SKM-1 (cell line): ENCODE measurements at regions not wholly inside any gene's neighbourhood (a gene's known extent, or its start where the extent isn't known, plus 50 kb on each side); places are given as distances from the start of the nearest gene placed in this dataset.
A peak's percentile ranks its signal among the peaks of the same experiment; 100 is the strongest.

ENCODE experiments used
- DNase-seq: peaks from one replicate; lab custom pipeline; 2025; ENCODE audit not compliant: unreplicated experiment; lab: John Stamatoyannopoulos, UW

DNA sequence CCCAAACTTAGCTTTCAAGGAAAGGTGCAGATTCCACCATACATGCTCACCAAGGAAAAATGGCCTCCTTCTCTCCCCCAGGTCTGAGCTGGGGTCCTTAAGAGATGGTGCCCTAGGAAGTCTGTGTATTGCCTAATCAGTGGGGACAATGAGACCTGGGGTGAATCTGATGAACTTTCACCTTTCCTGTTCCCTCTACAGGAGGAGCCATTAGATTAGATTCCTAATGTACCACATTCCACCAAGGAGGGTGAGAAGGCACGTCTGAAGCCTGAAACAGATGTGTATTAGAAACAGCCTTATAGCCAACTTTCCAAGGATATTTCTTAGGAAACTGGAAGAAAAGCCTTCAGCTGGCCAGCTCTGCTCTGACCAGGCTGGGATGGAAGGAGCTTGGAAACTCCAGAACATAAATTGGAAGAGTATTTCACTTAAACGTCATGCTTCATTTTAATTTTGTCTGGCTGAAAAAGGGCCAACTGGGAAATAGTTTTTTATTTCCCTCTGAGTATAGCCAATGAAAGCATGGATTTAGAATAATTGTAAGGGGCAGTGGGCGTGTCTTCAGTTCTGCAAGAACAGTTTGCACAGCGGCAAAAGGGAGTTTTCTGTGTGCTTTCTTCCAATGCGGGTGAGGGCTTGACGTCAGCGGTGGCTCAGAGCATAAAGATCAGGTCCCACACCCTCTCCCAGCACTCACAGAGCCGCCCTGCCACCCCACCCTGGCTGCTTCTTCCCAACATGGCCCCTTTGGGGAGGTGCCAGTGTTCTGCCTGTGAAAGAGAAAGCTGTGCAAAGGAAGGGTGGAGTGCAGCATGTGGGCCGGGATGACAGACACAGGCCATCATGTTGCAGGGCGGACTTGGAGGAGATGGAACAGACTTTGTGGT lies 210.9 kb downstream of the ESM1 start:
- DNase-seq = no peak

DNA sequence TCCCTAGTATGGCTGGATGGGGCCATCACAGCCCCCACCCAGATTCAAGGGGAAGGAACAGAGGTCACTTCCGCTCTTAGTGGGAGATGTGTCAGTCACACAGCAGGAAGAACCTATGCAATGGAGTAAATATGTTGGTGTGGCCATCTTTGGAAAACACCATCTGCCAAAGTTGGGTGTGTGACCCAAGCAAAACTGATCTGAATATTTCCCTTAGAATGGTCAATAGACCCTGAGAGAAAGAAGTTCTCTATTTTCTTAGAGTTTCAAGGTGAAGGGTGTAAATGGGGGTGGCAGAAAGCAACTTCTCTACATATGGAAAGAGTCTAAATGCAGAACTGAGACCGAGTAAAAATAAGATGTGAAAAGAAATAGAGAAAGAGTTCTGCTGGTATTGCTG lies 212.7 kb downstream of the ESM1 start:
- DNase-seq = no peak

DNA sequence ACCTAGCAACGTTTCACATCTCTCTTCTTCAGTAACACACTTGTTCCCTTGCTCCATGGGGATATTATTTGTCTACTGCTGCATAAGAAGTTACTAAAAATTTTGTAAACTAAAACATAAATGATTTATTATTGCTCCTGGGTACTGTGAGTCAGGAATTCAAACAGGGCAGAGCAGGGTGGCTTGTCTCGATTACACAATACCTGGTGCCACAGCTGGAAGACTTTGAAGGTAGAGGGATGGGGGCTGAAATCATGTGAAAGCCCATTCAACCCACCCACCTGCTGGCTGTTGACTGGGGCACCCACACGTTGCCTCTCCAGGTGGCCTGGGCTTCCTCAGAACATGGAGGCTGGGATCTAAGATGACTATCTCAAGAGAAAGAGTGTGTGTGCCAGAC lies 213.2 kb downstream of the ESM1 start:
- no peak for DNase-seq

DNA sequence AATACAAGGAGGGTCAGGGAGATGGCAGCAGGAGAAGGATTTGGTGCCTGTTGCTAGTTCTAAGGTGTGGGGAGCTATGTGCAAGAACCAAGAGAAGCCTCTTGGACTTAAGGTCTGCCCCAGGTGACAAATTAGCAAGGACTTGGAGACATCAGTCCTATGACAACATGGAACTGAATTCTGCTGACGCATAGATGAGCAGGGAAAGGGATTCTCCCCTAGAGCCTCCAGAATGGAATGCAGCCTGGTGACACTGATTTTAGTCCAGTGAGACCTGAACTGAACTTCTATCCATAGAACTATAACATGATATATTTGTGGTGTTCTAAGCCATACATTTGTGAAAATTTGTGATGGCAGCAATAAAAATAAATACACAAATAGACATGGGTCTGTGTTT lies 215.6 kb downstream of the ESM1 start:
- DNase-seq = no peak

DNA sequence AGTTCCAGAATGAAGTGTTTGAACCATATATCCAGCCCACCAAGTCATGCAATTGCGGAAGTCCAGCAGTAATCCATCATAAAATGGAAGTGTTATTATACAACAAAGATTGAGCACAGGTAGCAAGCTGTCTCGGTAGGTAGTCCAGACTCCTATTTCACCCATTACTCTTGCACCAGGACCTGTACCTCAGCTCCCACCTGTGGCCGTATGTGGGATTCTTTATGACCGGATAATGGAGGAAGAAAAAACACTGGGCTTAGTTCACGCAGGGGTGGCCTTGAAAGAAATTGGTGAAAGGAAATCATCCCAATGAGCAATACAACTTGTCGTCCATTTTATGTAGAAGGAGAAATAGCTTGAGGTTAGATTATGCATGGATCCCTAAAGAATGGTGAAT lies 216.3 kb downstream of the ESM1 start:
- DNase-seq = no peak

DNA sequence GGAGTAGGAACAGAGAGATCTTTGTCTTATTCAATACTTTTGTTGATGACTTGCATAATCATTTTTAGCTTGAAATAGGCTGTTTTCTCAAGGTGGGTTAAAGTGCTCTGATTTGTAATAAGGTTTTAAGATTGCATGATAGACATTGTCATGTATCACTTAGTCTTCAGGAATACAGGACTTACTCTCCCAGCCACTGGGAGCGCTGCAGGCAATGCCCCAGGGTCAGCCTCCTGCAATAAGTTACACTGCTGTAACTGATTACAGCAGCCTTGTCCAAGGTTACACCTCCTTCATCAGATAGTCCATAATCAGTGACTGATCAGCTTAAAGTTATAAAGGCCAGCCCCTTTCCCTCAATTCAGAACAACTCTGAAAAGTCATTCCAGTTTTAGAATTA lies 218.6 kb downstream of the ESM1 start:
- no peak for DNase-seq

DNA sequence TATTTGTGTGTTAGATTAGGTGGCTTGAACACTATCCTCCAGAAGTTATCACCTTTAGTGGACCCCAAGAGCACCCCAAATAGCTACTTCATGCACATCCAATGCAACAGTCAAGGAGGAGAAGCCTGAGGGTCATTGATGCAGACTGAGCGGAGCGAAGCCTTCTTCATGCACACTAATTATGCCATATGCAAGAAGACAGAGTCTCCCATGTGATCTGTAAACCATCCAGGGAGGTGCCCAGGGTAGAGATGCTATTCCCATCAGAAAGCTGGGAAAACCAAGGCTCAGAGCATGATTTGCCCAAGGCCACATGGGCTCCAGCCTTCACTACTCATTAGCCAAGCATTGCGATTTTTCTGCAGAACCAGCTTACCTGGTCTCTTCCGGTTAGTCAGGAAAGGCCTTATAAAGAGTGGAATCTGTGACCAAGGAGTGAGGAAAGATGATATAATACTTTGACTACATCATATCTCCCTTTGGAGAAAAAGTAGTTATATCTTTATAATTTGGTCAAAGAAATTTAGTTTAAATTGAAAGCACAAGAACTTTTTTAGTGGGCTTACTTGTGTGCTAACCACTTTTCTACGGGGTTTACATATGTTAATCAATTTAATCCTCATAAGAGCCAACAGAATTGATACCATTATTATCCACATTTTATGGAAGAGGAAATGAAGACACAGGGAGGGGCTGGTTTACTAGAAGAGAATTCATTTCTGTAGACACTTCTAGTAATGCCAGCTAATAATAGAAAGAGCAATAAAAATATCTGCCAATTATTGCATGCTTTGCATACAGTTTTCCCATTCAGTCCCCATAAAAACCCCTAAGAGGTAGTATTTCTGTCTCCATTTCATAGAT lies 220.0 kb downstream of the ESM1 start:
- no peak for DNase-seq

DNA sequence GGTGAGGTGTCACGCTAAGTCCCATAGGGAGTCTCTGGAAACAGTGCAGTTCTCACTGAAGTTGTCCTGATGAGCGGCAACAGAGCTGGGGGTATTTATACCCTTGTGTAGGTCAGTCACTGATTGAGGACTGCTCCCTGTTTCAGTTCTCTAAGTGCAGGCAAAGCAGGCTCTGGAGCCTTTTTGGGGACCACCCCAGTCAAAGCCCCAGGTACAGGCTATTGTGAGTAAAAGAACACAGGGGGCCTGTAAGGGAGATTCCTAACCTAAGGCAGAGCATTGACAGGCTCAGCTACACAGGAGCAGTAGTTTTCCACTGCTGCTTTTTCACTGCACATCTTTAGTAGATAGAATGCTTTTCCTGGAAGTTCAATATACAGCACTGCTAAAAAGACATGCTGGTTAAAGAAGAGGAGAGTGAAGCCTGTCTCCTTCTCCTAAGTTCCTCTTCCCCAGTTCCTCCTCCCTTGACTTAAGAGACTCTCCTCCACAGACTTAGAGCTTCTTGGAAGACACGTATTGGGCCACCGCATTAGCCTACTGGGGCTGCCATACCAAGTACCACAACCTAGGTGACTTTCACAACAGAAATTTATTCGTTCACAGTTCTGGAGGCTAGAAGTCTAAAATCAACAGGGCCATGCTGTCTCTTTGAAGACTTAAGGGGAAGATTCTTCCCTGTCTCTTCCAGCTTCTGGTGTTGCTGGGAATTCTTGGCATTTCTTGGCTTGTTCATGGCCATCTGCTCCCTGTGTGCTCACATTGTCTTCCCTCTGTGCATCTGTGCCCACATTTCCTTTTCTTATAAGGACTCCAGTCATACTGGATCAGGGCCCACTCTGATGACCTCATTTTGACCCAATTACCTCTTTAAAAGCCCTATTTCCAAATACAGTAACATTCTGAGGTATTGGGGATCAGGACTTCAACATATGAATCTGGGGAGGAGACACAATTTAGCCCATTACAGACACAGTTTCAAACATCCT lies 221.0 kb downstream of the ESM1 start:
- DNase-seq = peak; percentile 41

DNA sequence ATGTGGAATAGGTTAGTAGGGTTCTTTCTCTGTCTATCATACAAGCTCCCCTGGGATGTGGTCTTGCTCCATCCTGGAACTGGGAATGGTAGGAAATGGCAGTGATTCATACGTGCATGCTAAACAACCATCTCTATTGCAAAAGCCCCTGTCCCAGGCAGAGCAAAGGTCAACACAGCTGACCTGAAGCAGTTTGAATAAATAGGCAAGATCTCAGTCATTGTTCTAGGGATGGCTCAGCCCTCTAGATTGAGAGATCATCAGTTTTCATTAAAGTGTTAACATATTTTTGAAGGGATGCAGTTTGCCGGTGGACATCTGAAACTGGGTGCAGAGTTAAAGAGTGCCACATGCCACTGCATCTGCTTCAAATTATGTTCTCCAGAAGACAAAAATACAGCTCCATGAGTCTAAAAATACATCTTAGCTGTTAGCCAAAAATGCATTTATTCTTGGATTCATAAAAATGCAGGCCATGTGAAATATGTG lies 224.1 kb downstream of the ESM1 start:
- no peak for DNase-seq

DNA sequence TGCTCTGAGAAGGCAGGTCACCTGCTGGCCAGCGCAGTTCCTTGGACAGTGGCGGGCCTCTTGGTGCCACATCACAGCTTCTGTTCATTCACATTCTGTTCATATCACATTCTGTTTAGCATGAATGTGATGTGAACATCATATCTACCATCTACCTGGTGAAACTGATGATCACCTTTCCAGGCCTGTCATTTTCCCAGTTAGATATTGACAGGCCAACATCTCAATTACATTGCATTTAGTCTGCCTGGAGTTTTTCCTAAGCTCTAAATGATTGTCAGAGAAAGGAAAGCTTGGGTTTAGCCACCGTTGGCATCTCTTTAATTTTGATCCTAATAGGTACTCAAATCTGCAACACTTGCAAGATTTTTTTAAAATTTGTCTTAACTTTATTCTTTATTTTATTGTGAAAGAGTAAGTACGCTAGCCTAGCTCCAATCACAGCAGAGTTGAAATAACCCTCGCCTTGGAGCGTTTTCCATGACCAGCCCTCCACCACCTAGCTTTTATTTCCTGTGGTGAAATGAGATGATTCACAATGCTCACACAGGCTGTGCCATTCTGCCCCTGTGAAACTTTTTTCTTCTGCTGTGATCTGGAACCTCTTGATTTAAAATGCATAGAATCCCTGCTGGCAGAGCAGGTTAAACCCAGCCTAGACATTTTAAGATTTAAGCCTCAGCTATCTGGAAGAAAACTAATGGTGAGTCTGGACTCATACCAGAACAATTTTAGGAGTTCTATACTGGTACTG lies 225.0 kb downstream of the ESM1 start:
- no peak for DNase-seq

DNA sequence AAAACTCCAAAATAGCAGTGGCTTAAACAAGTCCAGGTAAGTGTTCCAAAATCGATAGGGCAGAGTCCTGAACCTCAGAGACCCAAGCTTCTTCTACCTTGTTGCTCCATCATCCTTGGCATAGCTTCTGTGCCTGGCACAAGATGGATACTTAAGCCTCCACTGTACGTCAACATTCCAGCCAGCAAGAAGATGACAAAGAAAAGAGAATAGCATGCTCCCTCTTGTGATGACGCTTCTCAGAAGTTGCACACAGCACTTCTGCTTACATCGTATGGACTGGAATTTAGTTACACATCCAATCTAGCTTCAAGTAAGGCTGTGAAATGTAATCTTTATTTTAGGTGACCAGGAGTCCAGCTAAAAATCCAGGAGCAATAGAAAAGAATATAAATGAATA lies 227.4 kb downstream of the ESM1 start:
- no peak for DNase-seq

DNA sequence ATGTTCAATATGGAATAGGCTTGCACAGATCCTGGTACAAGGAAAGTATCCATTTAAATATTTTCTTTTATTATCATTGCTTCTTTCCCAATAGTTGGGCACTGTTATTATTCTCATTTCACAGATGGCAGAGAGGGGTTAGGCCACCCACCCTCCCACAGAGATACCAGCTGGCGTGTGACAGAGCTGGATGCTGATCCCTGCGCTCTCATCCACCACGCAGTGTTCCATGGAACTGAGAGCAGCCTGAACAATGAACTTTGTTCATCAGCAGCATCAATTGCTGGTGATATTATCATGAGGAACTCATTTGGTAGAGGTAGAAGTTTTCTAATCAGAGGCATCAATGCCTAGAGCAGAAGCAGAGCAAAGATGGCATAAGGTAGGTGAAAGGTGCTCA lies 227.9 kb downstream of the ESM1 start:
- DNase-seq = no peak

DNA sequence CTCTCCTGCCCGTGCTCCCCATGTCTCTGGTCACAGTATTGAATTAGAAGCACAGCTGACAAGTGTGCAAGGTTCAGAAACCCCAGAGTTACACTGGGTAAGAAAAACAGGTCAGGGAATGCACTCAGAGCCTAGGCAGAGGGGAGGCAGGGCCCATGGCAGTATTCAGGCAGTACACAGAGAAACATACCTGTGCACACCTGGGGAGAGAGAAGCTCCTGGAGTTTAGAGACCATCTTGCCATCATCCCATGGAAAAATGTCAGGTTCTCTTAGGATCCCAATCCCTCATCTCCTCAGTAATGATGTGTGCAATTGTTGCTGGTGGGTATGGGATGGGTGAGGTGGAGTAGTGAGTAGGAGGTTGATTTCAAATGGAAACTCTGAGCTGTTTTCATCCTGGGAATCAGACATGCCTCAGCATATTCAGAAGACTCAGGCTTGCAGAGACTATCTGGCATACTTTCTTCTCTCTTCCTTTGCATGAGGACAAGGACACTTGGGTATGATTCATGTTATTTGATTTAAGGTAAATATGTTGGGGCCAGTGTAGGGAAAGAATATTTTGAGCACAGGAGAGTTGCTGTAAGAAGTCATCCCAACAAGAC lies 228.5 kb downstream of the ESM1 start:
- DNase-seq = no peak

DNA sequence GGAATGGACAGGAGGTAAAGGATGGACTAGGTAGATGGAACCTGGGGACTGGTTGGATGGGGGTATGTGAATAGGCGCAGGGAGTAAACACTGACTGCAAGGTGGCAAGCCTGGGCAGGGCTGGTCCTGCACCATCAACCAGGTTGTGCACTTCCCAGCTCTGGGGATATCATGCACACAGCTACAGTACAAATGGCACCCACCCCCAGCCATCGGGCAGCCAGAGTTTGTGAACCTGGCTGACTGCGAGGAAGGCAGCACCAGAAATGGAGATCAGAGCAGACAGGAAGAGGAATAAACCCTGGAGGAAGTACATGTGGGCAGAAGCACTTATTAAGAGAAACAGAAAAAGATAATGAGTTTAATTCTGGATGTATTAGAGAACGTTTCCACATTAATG lies 229.1 kb downstream of the ESM1 start:
- DNase-seq = no peak

DNA sequence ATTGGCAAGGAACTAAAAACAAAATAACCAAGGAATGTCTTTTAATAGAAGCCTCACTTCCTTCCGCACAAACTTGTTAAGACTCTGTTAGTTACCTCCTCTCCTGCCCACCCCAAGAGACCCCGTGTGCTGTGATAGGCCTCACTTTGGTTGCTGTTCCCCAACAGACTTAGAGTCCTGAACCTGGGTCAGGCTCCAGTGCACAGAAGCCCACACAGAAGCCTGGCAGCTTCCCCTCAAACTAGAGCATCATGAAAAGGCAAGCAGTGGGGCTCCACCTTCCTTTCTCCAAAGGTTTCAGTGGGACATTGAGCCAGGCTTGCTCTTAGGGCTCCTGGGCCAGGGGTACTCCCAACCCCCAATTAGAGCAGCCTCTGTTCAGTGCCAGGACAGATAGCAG lies 230.5 kb downstream of the ESM1 start:
- DNase-seq = no peak

DNA sequence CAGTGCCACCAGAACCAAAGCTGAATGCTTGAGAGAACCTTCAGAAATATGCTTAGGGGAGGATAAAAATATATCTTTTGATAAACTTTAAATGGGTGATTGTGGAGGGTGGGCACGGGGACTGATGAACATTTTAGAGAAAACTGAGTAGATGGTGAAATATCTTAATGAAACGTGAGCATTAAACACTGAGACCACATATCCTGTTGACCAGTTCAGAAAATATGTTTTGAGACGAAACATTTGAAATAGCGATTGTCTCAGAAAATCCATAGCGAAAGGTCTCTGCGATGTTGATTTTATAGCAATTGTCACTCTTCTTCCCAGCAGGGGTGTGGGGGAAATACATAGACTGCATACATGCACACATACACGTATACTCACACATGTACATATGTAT lies 231.0 kb downstream of the ESM1 start:
- no peak for DNase-seq

DNA sequence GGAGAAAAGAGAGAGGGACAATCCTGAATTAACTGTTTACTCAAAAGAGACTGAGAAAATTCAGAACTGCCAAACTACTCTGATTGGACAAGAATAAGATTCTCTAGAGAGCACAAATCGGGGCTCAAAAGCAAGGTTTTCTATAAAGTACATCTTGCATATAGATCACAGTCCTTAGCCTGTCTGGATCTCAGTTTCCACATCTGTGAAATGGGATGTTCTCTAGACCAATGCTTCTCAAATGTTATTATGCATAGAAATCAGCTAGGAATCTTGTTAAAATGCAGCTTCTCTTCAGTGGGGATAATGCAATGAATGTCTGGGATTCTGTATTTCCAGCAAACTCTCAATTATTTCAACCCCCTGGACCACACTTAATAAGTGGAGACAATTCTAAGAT lies 231.6 kb downstream of the ESM1 start:
- DNase-seq = no peak

DNA sequence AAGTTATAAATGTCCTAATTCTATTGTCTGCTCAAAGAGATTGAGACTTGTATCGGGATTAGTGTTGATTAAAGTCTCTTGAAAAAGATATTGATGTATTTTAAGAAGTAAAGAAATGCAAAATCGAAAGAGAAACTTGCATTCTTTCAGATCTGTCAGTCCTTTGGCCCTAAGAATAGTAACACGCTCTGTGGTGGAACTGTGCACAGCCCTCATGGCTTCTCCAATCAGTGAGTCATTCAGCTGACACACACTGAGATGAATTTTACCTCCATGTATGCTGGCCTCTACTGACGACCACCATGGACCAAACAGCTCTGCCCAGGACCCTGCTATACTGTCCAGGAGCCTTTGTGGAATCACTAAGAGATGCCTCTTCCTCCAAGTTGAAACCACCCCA lies 232.4 kb downstream of the ESM1 start:
- DNase-seq = peak; percentile 40

DNA sequence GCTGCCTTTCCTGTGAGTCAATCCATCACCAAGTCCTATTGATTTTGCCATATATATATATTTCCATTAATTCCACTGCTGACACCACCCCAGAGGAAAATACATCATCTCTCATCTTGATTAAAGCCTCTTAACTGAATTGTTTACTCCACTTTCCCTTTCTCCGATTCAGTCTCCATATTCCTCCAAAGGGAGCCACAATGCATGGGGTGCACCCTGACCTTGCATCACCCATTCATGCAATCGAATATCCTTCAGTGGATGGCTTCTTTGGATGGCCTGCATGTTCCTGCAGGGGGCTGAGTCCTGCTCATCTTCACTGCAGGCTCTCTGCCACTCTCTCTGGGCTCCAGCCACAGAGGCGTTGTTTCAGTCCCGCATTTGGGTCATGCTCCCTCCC lies 231.0 kb downstream of the SNX18 start:
- no peak for DNase-seq
